ENCODE measurements at regions not wholly inside any gene's neighbourhood (a gene's known extent, or its start where the extent isn't known, plus 50 kb on each side); places are given as distances from the start of the nearest gene placed in this dataset.
A peak's percentile ranks its signal among the peaks of the same experiment; 100 is the strongest.
"Not testable (repeated sequence)": the region's sequence is repeated elsewhere in the genome, so short reads cannot be mapped to it uniquely, and the experiment has no call there.

GRCh38 chr3:40725031-40725430 lies 200.3 kb downstream of the ZNF621 start:
- intact Hi-C loops (cut with DNase I): no loop called here
- DNase-seq (no peak), ATAC-seq (ENCODE audit: poor library complexity) (no peak)

- ATAC-seq (ENCODE audit: poor library complexity): no peak
- DNase-seq: no peak
- intact Hi-C loops (cut with DNase I): no loop called here
Observed at GRCh38 chr3:40731445-40731844, 206.7 kb downstream of the ZNF621 start.

- DNase-seq (no peak), ATAC-seq (ENCODE audit: poor library complexity) (no peak)
- intact Hi-C loops (cut with DNase I): no loop called here
Observed at GRCh38 chr3:40736943-40737342, 212.2 kb downstream of the ZNF621 start.

- DNase-seq (no peak), ATAC-seq (ENCODE audit: poor library complexity) (no peak)
- intact Hi-C loops (cut with DNase I): no loop called here
Observed at GRCh38 chr3:40737343-40737742, 212.6 kb downstream of the ZNF621 start.

GRCh38 chr3:40739971-40740370 lies 215.2 kb downstream of the ZNF621 start:
- no peak for ATAC-seq (ENCODE audit: poor library complexity)
- DNase-seq: no peak
- intact Hi-C loops (cut with DNase I): no loop called here

- peak; percentile 92 for ATAC-seq (ENCODE audit: poor library complexity)
- no peak for DNase-seq
- intact Hi-C loops (cut with DNase I): no loop called here
Observed at GRCh38 chr3:40741729-40742128, 217.0 kb downstream of the ZNF621 start.

GRCh38 chr3:40745381-40746106 lies 220.8 kb downstream of the ZNF621 start:
- intact Hi-C loops (cut with DNase I): no loop called here
- DNase-seq (no peak), ATAC-seq (ENCODE audit: poor library complexity) (peak; percentile 46)

GRCh38 chr3:40751666-40752065 lies 226.9 kb downstream of the ZNF621 start:
- ATAC-seq (ENCODE audit: poor library complexity): no peak
- DNase-seq: no peak
- intact Hi-C loops (cut with DNase I): no loop called here

- ATAC-seq (ENCODE audit: poor library complexity): no peak
- DNase-seq: no peak
- intact Hi-C loops (cut with DNase I): no loop called here
Observed at GRCh38 chr3:40752492-40752891, 227.7 kb downstream of the ZNF621 start.

GRCh38 chr3:40753291-40753770 lies 228.6 kb downstream of the ZNF621 start:
- ATAC-seq (ENCODE audit: poor library complexity) (no peak), DNase-seq (no peak)
- intact Hi-C loops (cut with DNase I): no loop called here

- ATAC-seq (ENCODE audit: poor library complexity): no peak
- DNase-seq: no peak
- intact Hi-C loops (cut with DNase I): no loop called here
Observed at GRCh38 chr3:40753951-40754350, 229.2 kb downstream of the ZNF621 start.

GRCh38 chr3:40754994-40755393 lies 230.2 kb downstream of the ZNF621 start:
- no peak for DNase-seq
- ATAC-seq (ENCODE audit: poor library complexity): no peak
- intact Hi-C loops (cut with DNase I): no loop called here

GRCh38 chr3:40756500-40756899 lies 231.7 kb downstream of the ZNF621 start:
- ATAC-seq (ENCODE audit: poor library complexity): no peak
- no peak for DNase-seq
- intact Hi-C loops (cut with DNase I): no loop called here

- DNase-seq; ATAC-seq (ENCODE audit: poor library complexity); intact Hi-C loops (cut with DNase I): not testable (repeated sequence)
Observed at GRCh38 chr3:40762771-40763170, 238.0 kb downstream of the ZNF621 start.

- intact Hi-C loops (cut with DNase I): no loop called here
- DNase-seq (no peak), ATAC-seq (ENCODE audit: poor library complexity) (no peak)
Observed at GRCh38 chr3:40763807-40764206, 239.0 kb downstream of the ZNF621 start.

GRCh38 chr3:40764747-40765146 lies 240.0 kb downstream of the ZNF621 start:
- ATAC-seq (ENCODE audit: poor library complexity) (no peak), DNase-seq (no peak)
- intact Hi-C loops (cut with DNase I): no loop called here

- intact Hi-C loops (cut with DNase I): no loop called here
- ATAC-seq (ENCODE audit: poor library complexity) (peak; percentile 87), DNase-seq (no peak)
Observed at GRCh38 chr3:40765884-40766283, 241.1 kb downstream of the ZNF621 start.

- intact Hi-C loops (cut with DNase I): no loop called here
- DNase-seq (no peak), ATAC-seq (ENCODE audit: poor library complexity) (no peak)
Observed at GRCh38 chr3:40766396-40766795, 241.6 kb downstream of the ZNF621 start.

GRCh38 chr3:40768046-40768445 lies 243.3 kb downstream of the ZNF621 start:
- ATAC-seq (ENCODE audit: poor library complexity) (no peak), DNase-seq (no peak)
- intact Hi-C loops (cut with DNase I): no loop called here

- intact Hi-C loops (cut with DNase I): no loop called here
- no peak for DNase-seq
- no peak for ATAC-seq (ENCODE audit: poor library complexity)
Observed at GRCh38 chr3:40768536-40768935, 243.8 kb downstream of the ZNF621 start.

GRCh38 chr3:40770061-40770460 lies 245.3 kb downstream of the ZNF621 start:
- intact Hi-C loops (cut with DNase I): no loop called here
- DNase-seq: no peak
- peak; percentile 34 for ATAC-seq (ENCODE audit: poor library complexity)
